ENCODE measurements at regions not wholly inside any gene's neighbourhood (a gene's known extent, or its start where the extent isn't known, plus 50 kb on each side); places are given as distances from the start of the nearest gene placed in this dataset.

GRCh38 chr1:195934817-195935553, 673.3 kb downstream of the KCNT2 start:
- TF ChIP-seq EZH2phosphoT487 (IDR thresholded peaks at IDR 0.05) = no peak
- TF ChIP-seq, protein P1, sequence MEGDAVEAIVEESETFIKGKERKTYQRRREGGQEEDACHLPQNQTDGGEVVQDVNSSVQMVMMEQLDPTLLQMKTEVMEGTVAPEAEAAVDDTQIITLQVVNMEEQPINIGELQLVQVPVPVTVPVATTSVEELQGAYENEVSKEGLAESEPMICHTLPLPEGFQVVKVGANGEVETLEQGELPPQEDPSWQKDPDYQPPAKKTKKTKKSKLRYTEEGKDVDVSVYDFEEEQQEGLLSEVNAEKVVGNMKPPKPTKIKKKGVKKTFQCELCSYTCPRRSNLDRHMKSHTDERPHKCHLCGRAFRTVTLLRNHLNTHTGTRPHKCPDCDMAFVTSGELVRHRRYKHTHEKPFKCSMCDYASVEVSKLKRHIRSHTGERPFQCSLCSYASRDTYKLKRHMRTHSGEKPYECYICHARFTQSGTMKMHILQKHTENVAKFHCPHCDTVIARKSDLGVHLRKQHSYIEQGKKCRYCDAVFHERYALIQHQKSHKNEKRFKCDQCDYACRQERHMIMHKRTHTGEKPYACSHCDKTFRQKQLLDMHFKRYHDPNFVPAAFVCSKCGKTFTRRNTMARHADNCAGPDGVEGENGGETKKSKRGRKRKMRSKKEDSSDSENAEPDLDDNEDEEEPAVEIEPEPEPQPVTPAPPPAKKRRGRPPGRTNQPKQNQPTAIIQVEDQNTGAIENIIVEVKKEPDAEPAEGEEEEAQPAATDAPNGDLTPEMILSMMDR (IDR thresholded peaks at IDR 0.05) = no peak

Measured in neural progenitor cell (in vitro differentiated cells).